ENCODE measurements at regions not wholly inside any gene's neighbourhood (a gene's known extent, or its start where the extent isn't known, plus 50 kb on each side); places are given as distances from the start of the nearest gene placed in this dataset.

GRCh38 chr18:60266558-60266957, 106.0 kb downstream of the MC4R start:
- TF ChIP-seq, protein P1, sequence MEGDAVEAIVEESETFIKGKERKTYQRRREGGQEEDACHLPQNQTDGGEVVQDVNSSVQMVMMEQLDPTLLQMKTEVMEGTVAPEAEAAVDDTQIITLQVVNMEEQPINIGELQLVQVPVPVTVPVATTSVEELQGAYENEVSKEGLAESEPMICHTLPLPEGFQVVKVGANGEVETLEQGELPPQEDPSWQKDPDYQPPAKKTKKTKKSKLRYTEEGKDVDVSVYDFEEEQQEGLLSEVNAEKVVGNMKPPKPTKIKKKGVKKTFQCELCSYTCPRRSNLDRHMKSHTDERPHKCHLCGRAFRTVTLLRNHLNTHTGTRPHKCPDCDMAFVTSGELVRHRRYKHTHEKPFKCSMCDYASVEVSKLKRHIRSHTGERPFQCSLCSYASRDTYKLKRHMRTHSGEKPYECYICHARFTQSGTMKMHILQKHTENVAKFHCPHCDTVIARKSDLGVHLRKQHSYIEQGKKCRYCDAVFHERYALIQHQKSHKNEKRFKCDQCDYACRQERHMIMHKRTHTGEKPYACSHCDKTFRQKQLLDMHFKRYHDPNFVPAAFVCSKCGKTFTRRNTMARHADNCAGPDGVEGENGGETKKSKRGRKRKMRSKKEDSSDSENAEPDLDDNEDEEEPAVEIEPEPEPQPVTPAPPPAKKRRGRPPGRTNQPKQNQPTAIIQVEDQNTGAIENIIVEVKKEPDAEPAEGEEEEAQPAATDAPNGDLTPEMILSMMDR (conservative IDR thresholded peaks at IDR 0.05 in 1 of 2, IDR thresholded peaks at IDR 0.05 in 1 of 2; ENCODE audit: extremely low read depth in 1 of 2, insufficient read depth in 1 of 2, low read depth in 1 of 2, low read length in 2 of 2): no peak
- TF ChIP-seq EZH2 (IDR thresholded peaks at IDR 0.05; ENCODE audit: borderline replicate concordance, low read length): no peak

Measured in mammary epithelial cell (primary cell).